ENCODE measurements at regions not wholly inside any gene's neighbourhood (a gene's known extent, or its start where the extent isn't known, plus 50 kb on each side); places are given as distances from the start of the nearest gene placed in this dataset.
"Not testable (repeated sequence)": the region's sequence is repeated elsewhere in the genome, so short reads cannot be mapped to it uniquely, and the experiment has no call there.

DNA sequence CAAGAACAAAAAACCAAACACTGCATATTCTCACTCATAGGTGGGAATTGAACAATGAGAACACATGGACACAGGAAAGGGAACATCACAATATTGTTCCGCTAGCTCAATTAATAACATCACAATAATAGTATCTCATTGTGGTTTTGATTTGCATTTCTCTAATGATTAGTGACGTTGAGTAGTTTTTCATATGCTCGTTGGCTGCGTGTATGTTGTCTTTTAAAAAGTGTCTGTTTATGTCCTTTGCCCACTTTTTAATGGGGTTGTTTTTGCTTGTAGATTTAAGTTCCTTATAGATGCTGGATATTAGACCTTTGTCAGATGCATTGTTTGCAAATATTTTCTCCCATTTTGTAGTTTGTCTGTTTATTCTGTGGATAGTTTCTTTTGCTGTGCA, 312.9 kb downstream of the DOK5 start:
- peaks cover 14 to 31% of the 10 kb centered on the region in 2 donors for H3K9me3 Mint-ChIP-seq
- ATAC-seq; H3K27ac Mint-ChIP-seq; DNase-seq (ENCODE audit: low spot score in 2 of 2): not testable (repeated sequence)
- peaks cover 7 to 13% of the 10 kb centered on the region in 2 donors for H3K36me3 Mint-ChIP-seq

DNA sequence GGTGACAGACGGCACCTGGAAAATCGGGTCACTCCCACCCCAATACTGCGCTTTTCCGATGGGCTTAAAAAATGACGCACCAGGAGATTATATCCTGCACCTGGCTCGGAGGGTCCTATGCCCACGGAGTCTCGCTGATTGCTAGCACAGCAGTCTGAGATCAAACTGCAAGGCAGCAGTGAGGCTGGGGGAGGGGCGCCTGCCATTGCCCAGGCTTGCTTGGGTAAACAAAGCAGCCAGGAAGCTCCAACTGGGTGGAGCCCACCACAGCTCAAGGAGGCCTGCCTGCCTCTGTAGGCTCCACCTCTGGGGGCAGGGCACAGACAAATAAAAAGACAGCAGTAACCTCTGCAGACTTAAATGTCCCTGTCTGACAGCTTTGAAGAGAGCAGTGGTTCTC, 307.4 kb downstream of the DOK5 start:
- DNase-seq (ENCODE audit: low spot score in 2 of 2); H3K36me3 Mint-ChIP-seq; H3K9me3 Mint-ChIP-seq; H3K27ac Mint-ChIP-seq; ATAC-seq: not testable (repeated sequence)

DNA sequence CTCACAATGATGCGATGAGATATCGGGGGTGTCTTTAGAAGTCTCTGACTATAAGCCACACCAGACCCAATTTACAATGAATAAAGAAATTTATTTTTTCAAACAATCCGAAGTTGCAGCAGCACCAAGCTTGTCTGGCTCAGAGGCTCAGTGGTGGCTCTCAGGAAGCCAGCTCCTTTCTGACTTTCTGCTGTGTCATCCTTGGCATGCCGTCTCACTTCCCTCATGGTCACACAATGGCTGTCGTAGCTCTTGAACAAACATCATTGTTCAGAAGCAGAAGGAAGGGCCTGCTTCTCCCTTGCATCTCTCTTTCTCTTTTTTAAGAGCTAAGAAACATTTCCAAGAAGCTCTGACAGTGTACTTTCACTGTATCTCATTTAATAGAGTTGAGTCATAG, 299.0 kb downstream of the DOK5 start:
- H3K9me3 Mint-ChIP-seq = no peaks in the 10 kb centered on the region

DNA sequence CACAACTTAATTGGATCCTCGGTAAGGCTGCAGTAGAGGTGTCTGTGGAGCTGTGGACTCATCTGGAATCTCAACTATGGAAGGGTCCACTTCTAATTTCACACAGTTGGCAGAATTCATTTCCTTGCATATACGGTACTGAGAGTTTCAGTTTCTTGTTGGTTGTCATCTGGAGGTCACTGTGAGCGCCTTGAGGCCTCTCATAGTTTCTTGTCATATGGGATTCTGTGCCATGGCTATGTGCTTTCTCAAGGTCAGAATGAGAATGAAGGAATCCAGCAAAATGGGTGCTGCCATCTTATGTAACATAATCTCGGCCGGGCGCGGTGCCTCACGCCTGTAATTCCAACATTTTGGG, 298.2 kb downstream of the DOK5 start:
- no peak overlapping the region for H3K27ac Mint-ChIP-seq
- DNase-seq (ENCODE audit: low spot score in 2 of 2) (no peak), ATAC-seq (no peak)
- no peaks in the 10 kb centered on the region for H3K9me3 Mint-ChIP-seq
- no peaks in the 10 kb centered on the region for H3K36me3 Mint-ChIP-seq

More for the DNA sequence above, 299.0 kb downstream of the DOK5 start:
- H3K27ac Mint-ChIP-seq = no peak overlapping the region
- no peak for DNase-seq (ENCODE audit: low spot score in 2 of 2)
- no peak for ATAC-seq
- H3K36me3 Mint-ChIP-seq = no peaks in the 10 kb centered on the region

DNA sequence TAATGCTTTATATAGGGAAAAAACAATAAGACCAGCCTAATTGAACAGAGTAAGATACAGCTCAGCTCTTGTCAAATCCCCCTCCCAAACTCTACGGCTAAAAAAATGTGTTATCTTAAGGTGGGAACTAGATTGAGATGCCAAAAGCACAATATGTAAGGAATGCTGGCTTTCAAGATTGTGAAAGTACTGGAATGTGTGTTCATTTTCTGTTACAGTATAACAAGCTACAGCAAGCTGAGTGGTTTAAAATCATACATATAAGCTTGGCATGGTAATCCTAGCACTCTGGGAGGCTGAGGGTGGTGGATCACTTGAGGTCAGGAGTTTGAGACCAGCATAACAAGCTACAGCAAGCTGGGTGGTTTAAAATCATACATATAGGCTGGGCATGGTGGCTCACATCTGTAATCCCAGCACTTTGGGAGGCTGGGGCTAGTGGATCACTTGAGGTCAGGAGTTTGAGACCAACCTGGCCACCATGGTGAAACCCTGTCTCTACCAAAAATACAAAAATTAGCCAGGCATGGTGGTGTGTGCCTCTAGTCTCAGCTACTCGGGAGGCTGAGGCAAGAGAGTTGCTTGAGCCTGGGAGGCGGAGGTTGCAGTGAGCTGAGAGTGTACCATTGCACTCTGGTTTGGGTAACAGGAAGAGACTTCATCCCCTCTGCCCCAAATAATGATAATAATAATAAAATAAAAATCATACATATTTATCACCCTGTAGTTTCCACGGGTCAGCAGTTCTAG, 297.7 kb downstream of the DOK5 start:
- DNase-seq (ENCODE audit: low spot score in 2 of 2) (no peak), ATAC-seq (no peak)
- no peaks in the 10 kb centered on the region for H3K9me3 Mint-ChIP-seq
- no peak overlapping the region for H3K27ac Mint-ChIP-seq
- no peaks in the 10 kb centered on the region for H3K36me3 Mint-ChIP-seq

DNA sequence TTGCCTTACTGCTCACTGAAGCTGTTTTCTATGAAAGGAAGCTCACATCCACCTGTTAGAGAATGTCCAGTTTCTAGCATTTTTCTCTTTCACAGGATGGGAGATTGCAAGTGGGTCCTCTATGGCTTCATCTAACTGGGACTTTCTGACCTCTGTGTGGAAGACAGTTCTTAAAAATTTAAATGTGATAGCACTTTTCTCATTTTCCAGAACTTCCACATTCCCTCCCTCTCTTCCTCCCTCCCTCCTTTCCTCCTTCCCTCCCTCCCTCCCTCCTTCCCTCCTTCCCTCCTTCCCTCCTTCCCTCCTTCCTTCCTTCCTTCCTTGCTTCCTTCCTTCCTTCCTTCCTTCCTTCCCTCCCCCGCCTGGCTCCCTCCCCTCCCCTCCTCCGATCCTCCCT, 291.1 kb downstream of the DOK5 start:
- no peaks in the 10 kb centered on the region for H3K36me3 Mint-ChIP-seq
- H3K27ac Mint-ChIP-seq = no peak overlapping the region
- ATAC-seq = no peak

DNA sequence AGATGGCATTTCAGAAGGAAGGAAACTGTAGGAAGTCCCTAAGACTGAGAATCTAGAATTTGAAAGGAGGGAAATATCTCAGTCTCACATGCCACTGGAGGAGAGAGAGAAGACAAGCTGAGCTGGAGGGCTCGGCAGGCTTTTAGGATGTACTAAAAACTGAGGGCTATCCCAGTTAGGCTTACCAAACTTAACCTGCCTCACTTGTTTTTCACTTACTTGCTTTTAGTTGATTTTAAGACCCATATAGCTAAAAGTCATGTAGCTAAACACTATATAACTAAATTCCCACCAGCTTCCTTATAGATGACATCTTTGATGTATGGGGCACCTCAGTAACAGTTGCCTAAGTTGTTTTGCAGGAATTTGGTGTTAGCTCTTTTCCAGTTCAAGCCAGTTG, 288.0 kb downstream of the DOK5 start:
- Mint-ChIP-seq H3K36me3 (peaks cover 0 to 5% of the 10 kb centered on the region in 2 donors), H3K9me3 (peaks cover 9 to 12% of the 10 kb centered on the region in 2 donors), H3K27ac (no peak overlapping the region)
- DNase-seq (ENCODE audit: low spot score in 2 of 2) = no peak
- ATAC-seq = no peak

More for the DNA sequence above, 291.1 kb downstream of the DOK5 start:
- no peak for DNase-seq (ENCODE audit: low spot score in 2 of 2)
- H3K9me3 Mint-ChIP-seq = no peaks in the 10 kb centered on the region

DNA sequence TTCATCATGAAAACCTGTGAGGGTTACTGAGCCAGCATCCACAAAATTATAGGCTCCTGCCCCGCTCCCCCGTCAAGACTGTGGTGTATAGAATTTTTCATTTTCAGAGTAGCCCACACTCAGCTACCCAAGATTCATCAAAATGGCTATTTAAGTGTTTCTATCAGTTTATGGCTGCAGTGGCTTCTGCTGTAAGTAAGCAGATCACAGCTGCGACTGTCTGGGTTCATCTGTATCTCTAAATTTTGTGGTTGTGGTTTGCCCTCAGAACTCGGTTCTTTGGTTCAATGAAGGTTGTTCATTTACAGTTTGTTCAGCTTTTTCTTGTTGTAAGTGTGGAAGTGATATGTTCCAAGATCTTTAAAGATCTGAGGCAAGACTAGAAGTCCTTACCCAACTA, 284.2 kb downstream of the DOK5 start:
- DNase-seq (ENCODE audit: low spot score in 2 of 2) = no peak

DNA sequence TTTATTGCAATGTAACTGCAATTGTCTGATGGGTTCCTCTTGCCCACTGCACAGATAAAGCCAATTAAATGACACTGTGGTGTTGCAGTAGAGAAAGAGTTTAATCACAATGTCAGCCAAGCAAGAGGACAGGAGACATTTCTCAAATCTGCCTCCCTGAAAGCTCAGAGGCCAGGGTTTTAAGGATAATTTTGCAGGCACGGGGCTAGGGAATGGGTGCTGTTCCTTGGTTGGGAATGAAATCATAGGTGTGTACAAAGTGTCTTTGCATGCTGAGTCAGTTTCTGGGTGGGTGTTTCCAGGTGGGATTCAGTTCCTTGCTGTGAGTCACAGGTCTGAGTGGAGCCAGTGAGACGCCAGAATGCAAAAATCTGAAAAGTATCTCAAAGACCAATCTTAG, 271.4 kb downstream of the DOK5 start:
- H3K27ac Mint-ChIP-seq = no peak overlapping the region
- ATAC-seq (no peak), DNase-seq (ENCODE audit: low spot score in 2 of 2) (no peak)

More for the DNA sequence above, 284.2 kb downstream of the DOK5 start:
- no peak for ATAC-seq
- H3K9me3 Mint-ChIP-seq = peaks cover 9 to 13% of the 10 kb centered on the region in 2 donors
- no peak overlapping the region for H3K27ac Mint-ChIP-seq
- peaks cover 0 to 5% of the 10 kb centered on the region in 2 donors for H3K36me3 Mint-ChIP-seq

DNA sequence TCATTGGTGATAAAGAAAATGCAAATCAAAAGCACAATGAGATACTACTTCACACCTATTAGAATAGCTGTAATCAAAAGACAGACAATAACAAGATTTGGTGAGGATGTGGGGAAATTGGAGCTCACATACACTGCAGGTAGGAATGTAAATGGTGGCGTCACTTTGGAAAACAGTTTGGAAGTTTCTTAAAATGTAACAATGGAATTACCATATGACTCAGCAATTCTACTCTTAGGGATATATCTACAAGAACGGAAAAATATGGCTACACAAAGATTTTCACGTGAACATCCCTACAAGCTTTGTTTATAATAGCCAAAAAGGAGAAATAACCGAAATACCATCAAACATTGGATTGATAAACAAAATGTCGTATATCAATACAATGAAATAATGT, 270.4 kb downstream of the DOK5 start:
- no peak overlapping the region for H3K27ac Mint-ChIP-seq
- H3K36me3 Mint-ChIP-seq = no peaks in the 10 kb centered on the region
- peaks cover 0 to 4% of the 10 kb centered on the region in 2 donors for H3K9me3 Mint-ChIP-seq
- ATAC-seq (no peak), DNase-seq (ENCODE audit: low spot score in 2 of 2) (no peak)

More for the DNA sequence above, 271.4 kb downstream of the DOK5 start:
- Mint-ChIP-seq H3K36me3 (no peaks in the 10 kb centered on the region), H3K9me3 (peaks cover 0 to 4% of the 10 kb centered on the region in 2 donors)

DNA sequence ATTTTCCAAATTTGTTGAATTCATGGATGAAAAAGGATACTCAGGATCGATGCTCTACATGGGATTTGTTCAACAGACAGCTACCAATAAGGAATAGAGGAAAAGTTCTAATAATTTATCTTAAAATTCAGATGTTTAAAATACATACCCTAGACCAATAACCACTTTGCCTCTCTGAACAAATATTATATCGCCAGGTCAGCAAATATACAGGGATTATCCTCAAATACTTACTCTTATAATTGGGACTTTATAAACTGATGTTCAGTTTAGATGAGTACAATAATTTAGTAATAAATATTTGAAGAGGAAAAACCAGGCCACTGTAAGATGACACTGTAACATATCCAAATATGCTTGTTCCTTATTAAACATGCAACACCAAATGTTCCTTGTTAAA, 268.7 kb downstream of the DOK5 start:
- Mint-ChIP-seq H3K27ac (no peak overlapping the region), H3K36me3 (no peaks in the 10 kb centered on the region), H3K9me3 (no peaks in the 10 kb centered on the region)
- ATAC-seq = no peak
- no peak for DNase-seq (ENCODE audit: low spot score in 2 of 2)

DNA sequence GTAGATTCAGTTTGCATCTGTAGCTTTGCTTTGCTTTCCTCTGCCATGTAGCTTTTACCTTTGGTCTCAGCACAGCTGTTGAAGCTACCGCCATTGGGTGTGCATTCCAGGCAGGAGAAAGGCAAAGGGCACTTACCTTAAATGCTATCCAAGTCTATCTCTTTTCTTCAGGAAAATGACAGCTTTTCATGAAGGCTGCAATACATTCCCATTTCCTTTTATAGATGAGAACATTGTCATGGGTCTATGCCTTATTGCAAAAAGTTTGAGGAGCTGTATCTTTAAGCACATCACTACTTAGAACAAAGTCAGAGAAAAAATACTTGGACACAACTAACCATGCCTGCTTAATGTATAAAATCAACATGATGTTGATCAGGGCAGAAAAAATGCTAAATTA, 266.8 kb downstream of the DOK5 start:
- ATAC-seq (no peak), DNase-seq (ENCODE audit: low spot score in 2 of 2) (no peak)
- no peaks in the 10 kb centered on the region for H3K36me3 Mint-ChIP-seq
- no peaks in the 10 kb centered on the region for H3K9me3 Mint-ChIP-seq
- H3K27ac Mint-ChIP-seq = no peak overlapping the region

DNA sequence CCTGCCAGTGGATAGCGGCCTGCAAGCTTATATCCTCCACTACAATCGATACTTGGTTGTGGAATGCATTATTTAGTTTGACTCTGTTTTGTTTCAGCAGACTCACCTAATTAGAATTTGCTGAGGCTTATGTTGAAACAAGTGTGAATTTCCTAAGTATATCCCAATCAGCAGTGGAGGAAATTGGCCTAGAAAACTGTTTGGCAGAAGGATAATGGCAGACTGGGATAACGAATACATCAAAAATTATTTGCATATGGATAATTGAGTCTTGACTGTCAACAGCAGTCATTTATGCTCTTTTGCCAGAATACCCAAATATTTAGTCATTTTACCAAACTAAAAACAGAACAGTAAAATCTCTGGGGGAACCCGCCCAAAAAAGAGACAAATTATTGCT, 261.0 kb downstream of the DOK5 start:
- H3K9me3 Mint-ChIP-seq = no peaks in the 10 kb centered on the region
- no peak overlapping the region for H3K27ac Mint-ChIP-seq
- H3K36me3 Mint-ChIP-seq = no peaks in the 10 kb centered on the region
- ATAC-seq (no peak), DNase-seq (ENCODE audit: low spot score in 2 of 2) (no peak)

DNA sequence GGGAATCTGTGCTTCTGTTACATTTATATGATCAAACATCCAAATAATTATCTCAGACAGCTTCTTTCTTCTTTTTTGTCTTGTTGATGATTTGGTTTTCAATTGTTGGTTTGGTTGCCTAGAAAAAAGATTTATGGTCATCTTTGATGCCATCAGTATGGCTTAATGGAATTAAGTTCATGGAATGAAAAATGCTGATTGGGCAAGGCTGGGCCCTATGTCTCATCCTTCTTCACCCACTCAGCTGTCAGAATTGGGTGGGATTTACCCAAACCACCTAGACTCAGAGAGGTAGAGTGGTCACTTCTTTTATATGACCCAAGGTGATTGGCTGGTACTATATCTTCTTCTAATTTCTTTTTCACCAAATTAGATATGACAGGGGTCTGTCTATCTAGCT, 258.3 kb downstream of the DOK5 start:
- DNase-seq (ENCODE audit: low spot score in 2 of 2) (no peak), ATAC-seq (no peak)
- H3K27ac Mint-ChIP-seq = no peak overlapping the region
- H3K9me3 Mint-ChIP-seq = no peaks in the 10 kb centered on the region
- no peaks in the 10 kb centered on the region for H3K36me3 Mint-ChIP-seq

DNA sequence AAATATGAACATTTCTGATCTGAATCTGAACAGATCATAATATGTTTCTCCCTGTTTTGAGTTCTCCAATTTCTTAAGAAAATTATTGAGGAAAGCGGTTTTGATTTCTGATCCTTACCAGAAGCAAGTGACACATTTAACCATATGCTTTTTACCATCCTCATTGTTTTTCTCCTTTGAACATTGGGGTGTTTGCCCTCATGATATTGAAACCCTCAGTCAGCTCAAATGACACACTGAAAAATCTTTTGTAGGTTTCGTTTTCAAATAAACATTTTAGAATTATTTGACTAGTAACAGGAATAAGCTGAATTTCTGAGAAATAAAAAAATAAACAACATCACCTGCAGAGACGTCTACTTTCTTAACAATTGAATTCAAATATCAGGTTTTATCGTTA, 252.1 kb downstream of the DOK5 start:
- DNase-seq (ENCODE audit: low spot score in 2 of 2) (no peak), ATAC-seq (no peak)
- H3K27ac Mint-ChIP-seq = no peak overlapping the region
- no peaks in the 10 kb centered on the region for H3K36me3 Mint-ChIP-seq
- H3K9me3 Mint-ChIP-seq = no peaks in the 10 kb centered on the region

DNA sequence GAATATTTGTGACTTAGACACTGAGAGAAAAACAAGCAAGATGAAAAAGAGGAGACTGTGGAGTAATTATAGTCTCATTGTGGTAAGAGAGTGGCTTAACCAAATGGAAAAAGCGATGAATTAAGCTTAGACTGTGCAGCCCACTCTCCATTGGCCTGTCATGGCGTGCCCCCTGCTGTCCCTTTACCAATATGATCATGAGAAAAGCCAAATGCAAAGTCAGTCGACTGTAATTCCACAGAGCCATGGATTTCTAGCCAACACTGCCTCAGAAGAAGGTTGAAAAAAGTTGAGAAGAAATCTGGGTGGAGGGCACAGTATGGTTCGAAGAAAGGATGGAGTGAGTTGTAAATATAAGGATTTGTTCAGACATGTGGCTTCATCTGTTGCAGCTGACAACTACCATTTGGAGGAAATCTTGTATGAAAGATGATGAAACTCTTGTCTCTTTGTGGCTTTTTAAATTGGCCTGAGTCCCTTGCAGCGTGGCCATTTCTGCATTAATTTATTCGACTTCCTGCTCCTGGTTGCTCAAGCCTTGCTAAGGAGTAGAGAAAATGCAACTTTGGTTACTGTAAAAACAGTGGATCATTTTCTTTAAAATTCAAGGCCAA, 251.4 kb downstream of the DOK5 start:
- H3K9me3 Mint-ChIP-seq = no peaks in the 10 kb centered on the region
- H3K27ac Mint-ChIP-seq = no peak overlapping the region
- no peaks in the 10 kb centered on the region for H3K36me3 Mint-ChIP-seq
- DNase-seq (ENCODE audit: low spot score in 2 of 2) = no peak
- no peak for ATAC-seq

DNA sequence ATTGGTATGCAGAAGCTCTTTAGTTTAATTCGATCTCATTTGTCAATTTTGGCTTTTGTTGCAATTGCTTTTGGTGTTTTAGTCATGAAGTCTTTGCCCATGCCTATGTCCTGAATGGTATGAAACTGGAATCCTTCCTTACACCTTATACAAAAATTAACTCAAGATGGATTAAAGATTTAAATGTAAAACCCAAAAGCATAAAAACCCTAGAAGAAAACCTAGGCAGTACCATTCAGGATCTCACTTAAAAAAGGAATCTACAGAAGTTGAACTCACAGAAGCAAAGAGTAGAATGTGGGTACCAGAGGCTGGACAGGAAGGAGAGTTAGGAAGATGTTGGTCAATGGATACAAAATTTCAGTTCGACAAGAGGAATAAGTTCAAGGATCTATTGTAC, 249.9 kb downstream of the DOK5 start:
- H3K27ac Mint-ChIP-seq; H3K9me3 Mint-ChIP-seq; ATAC-seq; DNase-seq (ENCODE audit: low spot score in 2 of 2); H3K36me3 Mint-ChIP-seq: not testable (repeated sequence)

DNA sequence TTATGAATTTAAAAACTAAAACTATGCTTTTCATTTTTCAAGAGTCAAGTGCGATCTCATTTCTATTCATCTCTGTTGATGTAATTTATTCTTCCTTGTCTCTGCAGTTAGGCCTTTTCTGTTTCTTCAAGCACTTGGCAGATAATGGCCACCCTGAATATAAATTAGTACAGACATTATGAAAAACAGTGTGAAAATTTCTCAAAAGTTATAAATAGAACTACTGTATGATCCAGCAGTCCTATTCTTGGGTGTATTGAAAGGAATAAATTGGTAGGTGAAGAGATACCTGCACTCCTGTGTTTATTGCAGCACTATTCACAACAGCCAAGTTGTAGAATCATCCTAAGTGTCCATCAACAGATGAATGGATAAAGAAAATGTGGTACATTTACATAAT, 248.3 kb downstream of the DOK5 start:
- no peak overlapping the region for H3K27ac Mint-ChIP-seq
- no peak for ATAC-seq
- H3K9me3 Mint-ChIP-seq = no peaks in the 10 kb centered on the region
- H3K36me3 Mint-ChIP-seq = no peaks in the 10 kb centered on the region
- DNase-seq (ENCODE audit: low spot score in 2 of 2) = no peak

All from activated naive CD4-positive, alpha-beta T cell treated with anti-CD3 and anti-CD28 coated beads, Interleukin-2, amount 50 U/mL, for 72 hours (primary cell).